GM18868 (cell line): ENCODE measurements at regions not wholly inside any gene's neighbourhood (a gene's known extent, or its start where the extent isn't known, plus 50 kb on each side); places are given as distances from the start of the nearest gene placed in this dataset.
"Not testable (repeated sequence)": the region's sequence is repeated elsewhere in the genome, so short reads cannot be mapped to it uniquely, and the experiment has no call there.

ENCODE experiments used
- ATAC-seq: cut with Tn5 transposase; IDR thresholded peaks from one replicate; pipeline ENCODE4 v1.9.1; 2021; ENCODE audit warnings: mild to moderate bottlenecking, moderate library complexity; ENCODE audit not compliant: unreplicated experiment

- no peak for ATAC-seq
Observed at GRCh38 chr6:91213229-91213901, 626.5 kb upstream of the MAP3K7 start.

GRCh38 chr6:91198588-91199255 is 611.9 kb upstream of the MAP3K7 start:
- peak; percentile 56 for ATAC-seq

GRCh38 chr6:91196729-91197128 is 609.9 kb upstream of the MAP3K7 start:
- ATAC-seq: no peak

- ATAC-seq: no peak
Observed at GRCh38 chr6:91193446-91193845, 606.6 kb upstream of the MAP3K7 start.

- ATAC-seq: not testable (repeated sequence)
Observed at GRCh38 chr6:91190041-91190440, 603.2 kb upstream of the MAP3K7 start.

- no peak for ATAC-seq
Observed at GRCh38 chr6:91185072-91185471, 598.2 kb upstream of the MAP3K7 start.

GRCh38 chr6:91181416-91181815 is 594.5 kb upstream of the MAP3K7 start:
- no peak for ATAC-seq

GRCh38 chr6:91173651-91174050 is 586.8 kb upstream of the MAP3K7 start:
- ATAC-seq: no peak

GRCh38 chr6:91173186-91173585 is 586.3 kb upstream of the MAP3K7 start:
- no peak for ATAC-seq

GRCh38 chr6:91171754-91172462 is 585.0 kb upstream of the MAP3K7 start:
- ATAC-seq: no peak

- no peak for ATAC-seq
Observed at GRCh38 chr6:91167846-91168245, 581.0 kb upstream of the MAP3K7 start.

- ATAC-seq: no peak
Observed at GRCh38 chr6:91166271-91167046, 579.6 kb upstream of the MAP3K7 start.

GRCh38 chr6:91164105-91164504 is 577.2 kb upstream of the MAP3K7 start:
- no peak for ATAC-seq

- no peak for ATAC-seq
Observed at GRCh38 chr6:91161246-91161645, 574.4 kb upstream of the MAP3K7 start.

- peak; percentile 83 for ATAC-seq
Observed at GRCh38 chr6:91155129-91155785, 568.4 kb upstream of the MAP3K7 start.

GRCh38 chr6:91152824-91153223 is 566.0 kb upstream of the MAP3K7 start:
- no peak for ATAC-seq

- ATAC-seq: no peak
Observed at GRCh38 chr6:91149956-91150705, 563.3 kb upstream of the MAP3K7 start.

- no peak for ATAC-seq
Observed at GRCh38 chr6:91149246-91149955, 562.5 kb upstream of the MAP3K7 start.

- no peak for ATAC-seq
Observed at GRCh38 chr6:91144126-91144525, 557.3 kb upstream of the MAP3K7 start.
